Stimulated activated CD8-positive, alpha-beta memory T cell treated with anti-CD3 and anti-CD28 coated beads, Interleukin-12 subunit alpha, Interleukin-12 subunit beta, amount 100 ng/mL, for 1 hour (primary cell): ENCODE measurements at regions not wholly inside any gene's neighbourhood (a gene's known extent, or its start where the extent isn't known, plus 50 kb on each side); places are given as distances from the start of the nearest gene placed in this dataset.
"Not testable (repeated sequence)": the region's sequence is repeated elsewhere in the genome, so short reads cannot be mapped to it uniquely, and the experiment has no call there.

Experiments
- DNase-seq: peaks from one replicate; pipeline ENCODE4 v3.0.0-alpha.2; 2020; ENCODE audit warnings: low read depth

DNA sequence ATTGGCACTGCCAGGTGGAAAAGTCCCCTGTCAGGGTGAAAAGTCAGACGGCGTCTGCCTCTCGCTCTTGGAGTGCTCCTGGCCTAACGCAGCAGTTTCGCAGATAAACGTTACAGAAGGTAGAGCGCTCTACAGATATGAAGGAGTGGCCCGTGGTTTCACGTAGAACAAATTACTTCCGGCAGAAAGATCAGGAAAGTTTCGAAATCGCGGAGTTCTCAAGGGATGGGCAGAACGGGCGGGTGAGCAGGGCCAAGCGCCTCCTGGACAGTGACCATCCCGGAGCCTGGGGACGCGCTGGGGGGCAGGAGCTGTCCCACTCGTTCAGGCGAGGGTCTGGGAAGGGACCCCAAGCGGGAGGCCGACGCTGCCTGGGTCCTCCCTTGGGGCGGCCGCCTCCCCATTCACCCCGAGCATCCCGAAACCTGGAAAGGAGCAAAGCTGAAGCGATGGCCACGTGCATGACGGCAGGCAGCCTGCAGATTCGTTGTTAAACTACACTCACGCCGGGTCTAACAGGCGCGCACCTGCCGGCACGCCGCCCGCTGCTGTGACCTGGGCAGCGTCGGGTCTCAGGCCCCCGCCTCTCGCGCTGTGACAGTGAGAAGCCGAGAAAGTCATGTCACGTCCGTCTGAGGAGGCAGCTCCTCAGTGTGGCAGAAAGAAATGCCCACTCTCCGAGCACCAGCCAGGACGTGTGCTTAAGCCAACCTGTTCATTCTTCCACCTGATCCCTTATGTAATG is 122.9 kb upstream of the SALL3 start:
- DNase-seq = no peak

DNA sequence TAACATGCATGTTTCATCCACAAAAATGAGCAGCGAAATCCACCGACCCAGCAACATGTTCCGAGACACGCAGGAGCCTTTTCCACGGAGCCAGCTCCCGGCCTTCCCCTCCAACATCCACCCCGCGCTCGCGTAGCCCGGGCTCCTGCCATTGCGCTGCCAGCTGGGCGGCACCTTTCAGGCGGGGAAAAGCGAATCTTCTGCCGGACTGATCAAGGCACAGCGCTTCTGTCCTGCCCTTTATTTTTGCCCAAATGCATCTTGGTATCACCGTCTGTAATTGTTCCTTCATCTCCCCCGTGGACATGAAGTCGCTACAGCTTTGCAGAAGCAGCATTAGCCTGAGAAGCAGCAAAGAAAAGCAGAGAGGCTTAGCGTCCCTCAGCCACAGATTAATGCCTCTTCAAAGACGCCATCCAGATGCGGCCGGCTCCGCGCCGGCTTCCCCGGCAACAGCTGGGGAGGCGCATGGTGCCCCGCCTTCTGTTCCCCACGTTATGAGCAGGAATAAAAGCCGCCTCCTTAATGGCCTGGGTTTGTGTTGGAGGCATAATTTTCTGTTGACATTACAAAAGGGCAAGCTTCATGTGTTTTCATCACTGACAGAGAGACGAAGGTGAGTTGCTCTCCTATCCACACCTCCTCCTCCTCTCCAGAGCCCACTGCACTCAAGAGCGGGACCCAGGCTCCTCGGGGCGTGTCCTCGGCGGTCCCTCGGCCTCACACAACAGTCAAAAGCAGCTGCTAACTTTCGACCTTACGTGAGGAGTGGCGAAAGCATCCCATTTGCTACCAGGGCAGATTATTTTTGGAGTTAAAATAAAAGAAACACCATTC is 122.1 kb upstream of the SALL3 start:
- no peak for DNase-seq

DNA sequence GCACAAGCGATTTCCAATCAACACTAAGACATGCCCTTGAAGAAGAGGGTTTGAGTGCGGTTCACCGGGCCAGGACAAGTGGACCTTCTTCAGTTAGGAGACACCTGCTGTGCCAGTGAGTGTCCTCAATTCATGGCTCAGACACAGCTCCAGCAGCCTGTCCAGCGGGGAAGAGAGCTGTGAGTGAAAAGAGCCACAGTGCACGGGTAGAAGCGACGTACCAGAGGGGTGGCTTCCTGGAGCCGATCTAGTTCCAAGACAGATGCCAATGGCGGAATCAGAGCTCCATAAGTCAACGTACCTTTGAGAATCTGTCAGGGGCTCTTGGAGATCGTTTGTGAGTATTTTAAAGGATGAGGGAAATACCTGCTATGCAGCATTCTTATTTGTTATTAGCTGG is 119.9 kb upstream of the SALL3 start:
- DNase-seq = no peak

DNA sequence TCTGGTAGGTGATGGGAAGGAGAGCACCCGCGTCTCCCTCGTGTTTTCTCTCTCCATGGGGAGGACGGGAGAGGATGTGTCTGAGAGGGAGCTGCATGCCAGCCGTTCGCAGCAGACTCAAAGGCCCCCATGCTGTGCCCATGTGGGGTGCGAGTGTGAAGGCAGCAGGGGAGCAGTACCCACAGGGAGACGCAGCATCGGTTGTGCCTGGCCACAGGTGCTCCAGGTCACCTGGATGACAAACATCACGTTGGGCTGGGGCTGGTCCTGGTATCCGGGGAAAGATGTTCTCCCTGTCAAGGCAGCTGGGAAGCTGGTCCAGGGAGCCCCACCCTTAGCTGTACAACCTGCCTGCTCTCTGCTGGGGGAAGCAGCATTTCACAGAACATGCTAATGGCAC is 119.5 kb upstream of the SALL3 start:
- DNase-seq = no peak

DNA sequence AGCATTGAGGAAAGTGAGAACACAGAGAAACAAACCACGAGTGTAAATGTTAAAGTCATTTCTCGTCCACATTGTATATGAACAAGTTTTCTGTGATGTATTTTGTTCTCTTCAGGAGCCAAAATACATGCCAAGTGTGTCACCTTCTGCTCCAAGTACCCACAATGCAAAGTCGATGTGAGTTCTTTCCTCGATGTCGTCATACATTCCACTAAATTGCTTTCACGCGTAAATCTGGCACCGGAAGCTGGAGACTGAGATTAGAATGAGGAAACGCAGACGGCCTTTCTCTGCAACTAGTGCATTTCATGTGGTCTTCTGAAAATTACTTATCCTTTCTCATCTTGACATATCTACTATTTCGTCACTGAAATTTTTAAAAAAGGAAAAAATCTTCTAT is 118.5 kb upstream of the SALL3 start:
- no peak for DNase-seq

DNA sequence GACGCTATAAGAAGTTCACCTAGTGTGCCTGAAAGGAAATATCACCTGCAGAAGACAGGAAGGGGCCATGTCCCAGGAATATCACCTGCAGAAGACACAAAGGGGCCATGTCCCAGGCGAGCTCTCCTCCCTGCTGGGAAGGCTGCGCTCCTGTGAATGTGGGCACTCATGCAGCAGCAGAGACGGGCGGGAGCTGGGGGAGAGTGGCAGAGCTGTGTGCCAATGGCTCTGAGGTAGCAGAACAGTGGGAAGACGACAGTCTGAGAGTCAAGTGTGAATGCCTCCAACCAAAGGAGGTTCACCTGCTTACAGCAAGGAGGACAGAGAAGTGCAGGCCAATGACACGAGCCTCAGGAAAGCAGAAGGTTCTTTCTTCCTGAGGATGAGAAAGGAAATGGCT is 117.9 kb upstream of the SALL3 start:
- DNase-seq = no peak

DNA sequence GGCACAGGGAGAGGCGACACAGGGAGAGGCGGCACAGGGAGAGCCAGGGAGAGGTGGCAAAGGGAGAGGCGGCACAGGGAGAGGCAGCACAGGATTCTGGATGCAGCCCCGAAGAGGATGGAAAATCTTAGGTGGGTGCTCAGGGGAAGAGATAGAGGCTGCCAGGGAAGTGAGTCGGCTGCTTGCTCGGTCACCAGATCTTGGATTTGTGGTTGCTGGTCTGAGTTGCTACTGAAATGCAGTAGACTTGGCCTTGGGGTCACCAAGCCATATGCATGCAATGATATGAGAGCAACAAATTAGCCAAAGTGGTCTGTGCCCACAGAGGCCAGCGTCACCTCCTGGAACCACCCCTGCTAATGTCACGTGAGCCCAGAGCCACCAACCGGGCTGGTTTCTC is 117.2 kb upstream of the SALL3 start:
- DNase-seq = no peak

DNA sequence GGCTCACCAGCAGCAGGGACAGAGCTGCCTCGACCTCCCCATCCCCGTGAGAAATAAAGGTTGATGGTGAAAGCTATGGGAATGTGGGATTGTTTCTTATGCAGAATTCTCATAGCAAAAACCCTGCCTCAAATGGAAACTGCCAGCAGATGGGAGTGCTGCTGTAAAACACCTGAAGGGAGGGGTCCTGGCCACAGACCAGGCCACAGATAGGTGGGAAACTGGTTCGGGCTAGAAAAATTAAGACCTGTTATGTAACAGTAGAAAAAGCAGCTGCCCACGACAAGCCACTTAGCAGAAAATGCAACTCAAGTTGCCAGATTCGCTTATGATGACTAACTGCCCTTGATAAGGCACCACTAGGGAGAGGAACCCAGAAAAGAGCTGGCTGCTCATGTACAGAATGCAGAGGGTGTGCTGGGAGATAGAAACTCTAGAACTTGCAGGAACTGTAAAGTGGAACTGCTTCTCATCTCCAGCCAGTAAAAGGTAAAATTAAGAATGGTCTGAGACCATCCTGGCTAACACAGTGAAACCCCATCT is 114.5 kb upstream of the SALL3 start:
- DNase-seq = no peak

DNA sequence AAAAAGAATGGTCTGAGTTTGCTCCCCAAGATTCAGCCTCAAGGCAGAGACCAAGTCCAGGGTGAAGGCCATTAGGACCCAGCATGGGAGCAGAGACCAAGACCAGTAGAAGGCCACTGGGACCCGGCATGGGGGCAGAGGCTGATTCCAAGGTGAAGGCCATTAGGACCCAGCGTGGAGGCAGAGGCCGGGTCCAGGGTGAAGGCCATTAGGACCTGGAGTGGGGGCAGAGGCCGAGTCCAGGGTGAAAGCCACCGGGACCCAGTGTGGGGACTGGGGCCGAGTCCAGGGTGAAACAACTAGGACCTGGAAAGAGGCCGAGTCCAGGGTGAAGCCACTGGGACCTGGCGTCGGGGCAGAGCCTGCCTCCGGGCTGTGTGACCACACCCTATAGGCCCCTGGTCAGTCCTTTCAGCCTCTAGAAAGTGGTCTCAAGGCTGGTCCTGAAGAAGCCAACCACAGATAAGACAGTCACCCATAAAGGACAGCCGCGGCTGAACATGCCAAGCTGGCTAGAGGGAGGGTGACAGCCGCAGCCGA is 113.8 kb upstream of the SALL3 start:
- DNase-seq = no peak

DNA sequence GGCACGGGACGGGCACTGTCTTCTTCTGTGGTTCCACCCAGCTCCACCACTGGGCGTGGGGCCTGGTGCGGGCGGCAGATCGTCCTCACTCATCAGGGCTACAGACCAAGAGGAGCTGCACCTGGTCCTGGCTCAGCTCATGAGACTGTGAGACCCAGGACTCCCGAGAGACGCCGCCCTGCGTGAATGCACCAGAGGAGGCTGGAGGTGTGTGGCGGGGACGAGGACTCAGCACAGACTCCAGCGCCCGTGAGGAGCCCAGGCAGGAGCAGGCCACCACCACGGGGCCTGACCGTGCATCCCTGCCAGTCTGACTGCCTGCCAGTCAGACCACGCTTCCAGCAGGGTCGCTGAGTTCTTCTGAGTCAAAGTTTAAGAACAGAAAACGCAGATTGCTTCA is 112.5 kb upstream of the SALL3 start:
- DNase-seq = no peak

DNA sequence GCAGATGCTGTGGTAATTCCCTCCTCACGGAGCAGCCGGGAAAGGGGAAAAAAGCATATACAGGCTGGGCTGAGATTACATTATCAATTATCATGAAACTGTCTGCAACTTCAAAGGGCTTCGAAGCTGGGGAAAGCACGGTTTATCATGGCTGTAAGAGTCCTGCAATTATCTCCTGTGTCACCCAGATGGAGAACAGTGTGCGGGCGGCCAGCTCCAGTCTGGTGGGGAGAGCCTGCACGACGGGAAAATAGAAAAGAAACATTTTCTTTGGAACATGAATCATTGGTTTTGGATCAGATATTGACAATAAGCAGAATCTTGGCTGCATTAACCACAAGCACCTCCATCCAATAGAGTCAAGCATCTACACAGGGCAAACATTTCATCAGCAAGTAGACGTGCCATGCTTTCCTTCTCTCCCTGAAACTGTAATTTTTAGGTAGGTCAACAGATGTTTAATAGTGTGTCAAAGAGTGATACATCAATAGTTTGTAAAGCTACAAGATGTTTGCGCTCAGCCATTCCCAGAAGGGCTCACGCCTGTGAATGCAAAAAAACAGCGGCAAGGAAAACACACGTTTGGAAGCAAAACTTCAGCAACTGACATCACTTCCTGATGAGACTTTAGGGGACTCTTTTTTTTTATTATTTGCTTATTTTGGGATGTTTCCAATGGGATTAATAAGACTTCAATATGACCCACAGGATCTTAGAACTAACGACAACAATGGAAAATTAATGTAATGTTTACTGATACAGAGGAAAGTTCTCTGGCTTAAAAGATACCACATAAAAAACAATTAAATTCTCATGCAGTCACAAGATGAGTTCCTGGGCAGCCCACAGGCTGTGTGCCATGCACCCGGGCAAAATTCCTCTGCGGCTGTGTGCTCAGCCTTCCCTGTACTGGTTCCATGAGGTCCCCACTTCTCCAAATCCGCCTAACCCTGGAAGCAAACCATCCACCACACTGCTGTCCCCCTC is 111.0 kb upstream of the SALL3 start:
- no peak for DNase-seq

DNA sequence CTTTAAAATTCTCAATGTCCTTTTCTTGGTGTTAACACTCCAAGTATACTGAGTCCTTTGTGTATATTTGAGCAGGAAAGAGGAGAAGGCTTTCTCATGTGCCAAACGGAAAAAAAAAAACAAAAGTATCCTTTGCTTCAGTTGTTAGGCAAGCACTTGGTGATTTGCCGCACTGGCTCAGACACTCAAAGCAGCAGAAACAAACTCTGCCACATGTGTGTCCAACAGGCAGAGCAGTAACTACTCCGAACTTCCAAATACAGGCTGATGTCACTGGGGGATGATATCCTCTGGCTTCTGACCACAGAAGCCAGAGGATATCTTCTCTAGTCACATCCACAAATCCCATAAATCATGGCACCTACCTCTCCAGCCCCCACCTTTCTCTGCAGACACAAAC is 108.0 kb upstream of the SALL3 start:
- DNase-seq = no peak

DNA sequence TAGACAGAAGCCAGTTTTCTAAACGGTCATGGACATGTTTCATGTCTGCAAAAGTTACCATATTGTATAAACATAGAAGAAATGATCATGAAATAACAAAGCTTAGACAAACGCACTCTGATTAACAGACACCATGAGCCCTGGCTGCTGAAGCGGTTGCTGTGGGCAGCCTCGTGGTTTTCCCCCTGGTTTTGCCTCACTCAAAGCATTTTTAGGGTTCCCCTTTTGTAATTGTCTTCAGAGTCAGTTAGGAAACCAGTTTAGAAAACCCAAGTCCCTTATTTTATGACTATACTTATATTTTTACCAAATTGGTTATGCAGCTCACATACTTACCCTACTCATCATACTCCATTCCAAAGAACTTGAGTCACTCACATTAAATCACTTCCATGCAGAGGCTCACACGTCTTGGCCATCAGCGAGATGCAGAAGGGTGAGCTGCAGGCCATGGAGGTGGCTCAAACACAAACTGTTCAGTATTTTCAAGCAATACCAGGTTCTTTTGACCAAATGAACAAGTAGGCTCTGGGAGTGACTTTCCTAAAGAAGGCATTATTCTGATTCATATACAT is 105.6 kb upstream of the SALL3 start:
- no peak for DNase-seq

DNA sequence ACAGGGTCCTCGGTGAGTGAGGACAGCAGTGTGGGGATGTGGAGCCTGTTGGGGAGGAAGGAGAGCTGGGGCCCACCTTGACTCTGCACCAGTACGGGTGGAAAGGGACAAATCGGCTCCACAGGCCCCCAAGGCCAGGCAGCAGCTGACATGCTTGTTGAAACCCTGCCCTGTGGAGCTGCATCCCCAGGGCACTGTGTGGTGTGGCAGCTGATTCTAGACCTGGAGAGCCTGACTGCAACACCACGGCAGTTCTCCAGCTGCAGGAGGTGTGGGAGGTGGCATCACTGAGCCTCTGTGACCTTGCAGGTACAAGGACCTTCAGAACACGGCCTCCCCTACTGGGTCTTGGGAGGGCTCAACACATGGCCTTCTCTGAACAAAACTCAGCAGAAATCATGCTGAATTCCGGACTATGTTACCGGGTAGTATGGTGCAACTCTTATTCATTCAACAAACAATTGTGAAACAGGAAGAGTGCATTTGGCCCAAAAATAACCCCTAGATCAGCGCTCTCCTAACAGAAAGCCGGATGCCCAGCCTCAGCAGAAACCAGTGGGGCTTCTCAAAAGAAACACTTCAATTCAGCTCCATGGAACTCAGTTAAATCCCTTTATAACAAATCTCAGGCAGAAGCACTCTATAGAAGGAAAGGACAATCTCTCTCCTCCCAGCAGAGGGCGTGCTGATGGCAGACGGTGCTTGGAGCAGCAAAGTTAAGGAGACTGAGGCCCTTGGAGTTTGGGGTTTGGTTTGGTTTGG is 104.4 kb upstream of the SALL3 start:
- DNase-seq = no peak

DNA sequence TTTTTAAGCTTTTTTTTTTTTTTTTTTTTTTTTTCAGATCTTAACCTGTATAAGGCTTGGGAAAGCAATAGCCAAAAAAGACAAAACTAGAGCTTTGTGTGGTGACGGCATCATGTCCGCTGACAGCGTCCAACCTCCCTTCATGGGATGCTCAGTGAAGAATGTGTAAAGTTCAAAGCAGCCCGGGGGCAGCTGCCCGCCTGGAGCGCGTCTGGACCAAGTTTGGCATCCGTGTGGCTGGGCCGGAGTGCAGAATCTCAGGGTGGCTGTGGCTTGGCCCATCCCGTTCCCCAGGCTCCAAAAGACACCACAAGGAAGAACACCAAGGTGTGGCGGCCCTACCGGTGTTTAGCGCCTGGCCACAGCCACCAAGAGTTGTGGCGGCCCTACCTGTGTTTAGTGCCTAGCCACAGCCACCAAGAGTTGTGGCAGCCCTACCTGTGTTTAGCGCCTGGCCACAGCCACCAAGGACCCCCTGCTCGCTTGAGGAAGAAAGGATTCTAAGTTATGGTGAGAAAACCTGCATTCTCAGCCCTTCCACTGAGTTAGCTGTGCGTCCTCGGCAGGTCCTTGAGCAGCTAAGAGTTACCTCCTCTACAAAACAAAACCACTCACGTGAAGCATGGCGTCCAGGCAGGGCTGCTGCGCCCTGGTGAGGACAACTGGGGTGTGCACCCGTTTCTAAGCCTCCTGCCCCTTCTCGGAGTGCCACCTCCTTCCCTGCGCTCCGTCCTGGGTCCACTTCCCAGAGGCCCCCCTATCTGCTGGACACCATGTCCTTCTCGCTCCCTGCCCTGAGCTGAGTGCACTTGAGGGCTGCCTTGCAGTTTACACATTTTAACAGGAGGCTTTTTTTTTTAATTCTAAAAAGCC is 103.6 kb upstream of the SALL3 start:
- no peak for DNase-seq

DNA sequence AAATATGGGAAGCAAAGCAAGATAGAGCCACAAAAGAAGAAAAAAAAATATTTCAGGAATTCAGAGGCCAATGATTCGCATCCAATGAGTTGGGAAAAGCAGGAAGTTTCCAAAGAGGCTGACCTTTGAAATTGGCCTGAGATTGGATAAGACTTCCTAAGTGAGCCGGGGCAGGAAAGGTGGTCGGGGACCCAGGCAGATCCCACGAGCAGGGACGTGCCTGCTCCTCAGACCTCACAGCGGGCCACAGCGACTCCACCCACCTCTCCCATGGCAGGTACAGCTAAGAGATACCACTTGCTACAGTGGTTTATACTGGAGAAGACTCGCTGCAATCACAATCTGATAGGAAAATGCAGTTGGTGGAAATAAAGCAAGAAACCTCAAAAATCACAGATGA is 102.8 kb upstream of the SALL3 start:
- no peak for DNase-seq

DNA sequence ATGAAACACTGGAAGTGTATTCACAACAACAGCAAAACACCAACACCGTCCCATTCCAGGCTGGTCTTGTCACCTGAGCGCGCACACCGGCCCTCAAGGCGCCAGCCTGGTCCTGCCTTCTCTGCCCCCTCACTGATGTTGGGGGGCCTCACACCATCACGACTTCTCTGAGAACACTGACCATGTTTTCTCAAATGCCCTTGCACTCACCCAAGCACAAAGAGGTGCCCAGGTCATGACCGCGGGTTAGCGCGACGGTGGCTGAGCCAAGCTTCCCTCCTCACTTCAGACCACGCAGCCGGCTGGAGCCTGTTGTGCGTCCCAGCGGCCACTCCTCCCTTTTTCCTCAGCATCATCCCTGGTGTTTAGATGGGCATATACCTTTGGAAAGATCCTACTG is 101.3 kb upstream of the SALL3 start:
- DNase-seq = no peak

DNA sequence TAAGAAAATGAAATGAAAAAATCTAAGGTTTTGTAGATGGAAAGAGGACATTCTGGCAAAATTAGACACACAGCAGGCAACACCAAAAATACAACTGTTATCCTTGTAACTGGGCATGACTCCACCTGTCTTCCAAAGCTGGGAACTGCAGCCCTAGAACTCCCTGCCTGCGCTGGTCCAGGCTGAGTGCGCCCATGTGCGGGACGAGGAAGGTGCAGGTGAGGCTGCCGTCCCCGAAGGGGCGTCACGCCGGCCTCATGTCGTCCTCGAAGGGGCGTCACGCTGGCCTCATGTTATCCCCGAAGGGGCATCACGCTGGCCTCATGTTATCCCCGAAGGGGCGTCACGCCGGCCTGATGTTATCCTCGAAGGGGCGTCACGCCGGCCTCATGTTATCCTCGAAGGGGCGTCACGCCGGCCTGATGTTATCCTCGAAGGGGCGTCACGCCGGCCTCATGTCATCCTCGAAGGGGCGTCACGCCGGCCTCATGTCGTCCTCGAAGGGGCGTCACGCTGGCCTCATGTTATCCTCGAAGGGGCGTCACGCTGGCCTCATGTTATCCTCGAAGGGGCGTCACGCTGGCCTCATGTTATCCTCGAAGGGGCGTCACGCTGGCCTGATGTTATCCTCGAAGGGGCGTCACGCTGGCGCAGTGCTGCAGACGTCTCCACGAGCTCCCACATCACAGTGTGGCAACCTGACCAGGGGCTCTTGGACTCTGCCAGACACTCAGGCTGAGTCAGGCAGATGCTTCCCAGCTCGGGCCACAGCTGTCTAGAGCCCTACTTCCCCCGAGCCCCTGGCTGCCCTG is 100.3 kb upstream of the SALL3 start:
- not testable (repeated sequence) for DNase-seq

DNA sequence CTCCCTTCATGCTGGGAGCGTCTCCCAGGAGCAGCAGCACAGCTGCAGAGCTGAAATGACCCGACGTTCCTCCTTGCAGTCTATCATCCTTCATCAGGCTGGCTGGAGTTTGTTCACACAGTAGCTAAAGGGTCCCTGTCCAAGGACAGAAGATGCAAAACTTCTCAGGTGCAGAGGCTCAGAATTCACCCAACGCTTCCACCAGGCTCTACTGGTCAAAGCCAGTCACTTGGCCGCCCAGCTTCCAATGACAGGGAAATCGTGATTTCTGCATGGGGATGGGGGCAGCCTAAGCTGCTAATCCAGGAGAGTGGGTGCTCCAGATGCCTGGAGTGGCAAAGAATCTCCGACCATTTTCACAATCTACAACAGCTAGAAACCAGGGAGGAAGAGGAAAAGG is 97.0 kb upstream of the SALL3 start:
- no peak for DNase-seq
